GM21381 (cell line): ENCODE measurements at regions not wholly inside any gene's neighbourhood (a gene's known extent, or its start where the extent isn't known, plus 50 kb on each side); places are given as distances from the start of the nearest gene placed in this dataset.
"Not testable (repeated sequence)": the region's sequence is repeated elsewhere in the genome, so short reads cannot be mapped to it uniquely, and the experiment has no call there.

Experiments
- ATAC-seq: cut with Tn5 transposase; IDR thresholded peaks from one replicate; pipeline ENCODE4 v1.9.1; 2021; ENCODE audit warnings: mild to moderate bottlenecking, moderate library complexity; ENCODE audit not compliant: unreplicated experiment

DNA sequence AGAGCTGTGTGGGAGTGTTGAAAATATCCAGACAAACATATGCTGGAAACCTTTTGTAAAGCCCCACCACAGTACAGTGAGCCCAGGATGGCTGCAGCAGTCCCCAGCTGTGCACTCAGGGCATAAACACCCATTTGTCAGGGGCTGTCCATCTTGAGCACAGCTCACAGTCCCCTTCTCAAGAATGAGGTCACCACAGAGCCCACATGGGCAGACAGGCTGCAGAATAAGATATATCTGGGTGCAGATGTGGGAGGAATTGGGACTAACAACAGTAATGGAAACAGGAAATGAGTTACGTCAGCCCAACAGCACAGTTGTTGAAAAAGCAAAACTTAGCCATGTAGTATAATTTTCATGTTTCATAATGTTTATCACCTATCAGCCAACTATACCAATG, 219.6 kb downstream of the ETAA1 start:
- peak; percentile 66 for ATAC-seq

DNA sequence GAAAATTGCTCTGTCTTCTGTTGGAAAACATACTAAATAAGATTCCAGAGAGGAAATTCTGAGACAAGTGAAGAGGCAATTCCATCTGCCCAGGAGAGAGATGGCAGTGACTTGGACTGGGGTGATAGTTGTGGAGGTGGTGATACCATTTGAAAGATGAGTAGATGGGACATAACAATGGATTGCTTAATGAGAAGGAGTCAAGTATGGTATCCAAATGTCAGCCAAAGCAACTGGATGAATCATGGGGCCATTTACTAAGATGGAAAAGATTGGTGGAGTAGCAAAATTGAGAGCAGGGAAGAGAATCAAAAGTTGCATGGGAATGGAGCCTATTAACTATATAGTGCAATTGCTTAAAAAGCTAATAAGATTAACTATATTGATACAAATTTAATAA, 222.1 kb downstream of the ETAA1 start:
- no peak for ATAC-seq

DNA sequence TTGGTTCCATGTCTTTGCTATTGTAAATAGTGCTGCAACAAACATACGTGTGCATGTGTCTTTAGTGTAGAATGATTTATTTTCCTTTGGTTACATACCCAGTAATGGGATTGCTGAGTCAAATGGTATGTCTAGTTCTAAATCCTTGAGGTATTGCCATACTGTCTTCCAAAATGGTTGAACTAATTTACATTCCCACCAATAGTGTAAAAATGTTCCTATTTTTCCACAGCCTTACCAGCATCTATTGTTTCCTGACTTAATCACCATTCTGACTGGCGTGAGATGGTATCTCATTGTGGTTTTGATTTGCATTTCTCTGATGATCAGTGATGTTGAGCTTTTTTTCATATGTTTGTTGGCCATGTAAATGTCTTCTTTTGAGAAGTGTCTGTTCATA, 226.6 kb downstream of the ETAA1 start:
- ATAC-seq, result not testable (repeated sequence)

GRCh38 chr2:67625178-67625577, 228.0 kb downstream of the ETAA1 start:
- ATAC-seq, result no peak

GRCh38 chr2:67625690-67626475, 228.8 kb downstream of the ETAA1 start:
- ATAC-seq, result no peak

- no peak for ATAC-seq
Observed at GRCh38 chr2:67626656-67627055, 229.5 kb downstream of the ETAA1 start.

DNA sequence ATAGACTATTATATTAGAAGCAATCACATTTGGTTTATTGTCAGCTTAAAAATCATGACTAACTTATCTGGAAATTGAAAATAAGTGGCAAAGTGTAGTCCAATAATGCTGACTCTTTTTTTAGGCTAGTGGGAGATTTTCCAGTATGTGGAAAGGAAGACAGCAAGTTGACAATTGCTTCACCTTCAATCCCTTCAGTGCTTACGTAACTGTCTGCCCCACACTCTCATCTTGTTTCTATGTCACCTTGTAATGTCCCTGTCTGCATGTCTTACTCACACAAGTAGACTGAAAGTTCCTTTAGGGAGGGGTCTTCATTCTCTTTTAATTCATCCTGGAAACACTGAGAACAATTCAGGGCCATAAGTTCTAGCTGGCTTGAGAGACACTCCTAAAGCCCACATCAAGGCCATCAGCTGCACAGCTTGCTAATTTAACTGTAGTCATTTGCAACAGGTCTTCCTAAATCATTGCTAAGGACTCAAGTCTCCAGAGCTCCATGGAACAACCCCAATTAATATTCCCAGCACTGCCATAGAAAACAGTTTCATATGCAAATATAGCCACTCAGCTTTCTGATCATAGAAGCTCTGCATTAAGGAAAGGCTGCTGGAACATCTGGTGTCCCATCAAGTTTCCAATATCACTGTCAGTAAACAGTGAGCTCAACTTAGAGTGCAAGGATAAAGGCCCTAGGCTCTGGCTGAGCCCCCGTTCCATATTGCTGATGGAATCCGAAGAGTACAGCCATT, 230.5 kb downstream of the ETAA1 start:
- no peak for ATAC-seq

- no peak for ATAC-seq
Observed at GRCh38 chr2:67628892-67629291, 231.8 kb downstream of the ETAA1 start.

DNA sequence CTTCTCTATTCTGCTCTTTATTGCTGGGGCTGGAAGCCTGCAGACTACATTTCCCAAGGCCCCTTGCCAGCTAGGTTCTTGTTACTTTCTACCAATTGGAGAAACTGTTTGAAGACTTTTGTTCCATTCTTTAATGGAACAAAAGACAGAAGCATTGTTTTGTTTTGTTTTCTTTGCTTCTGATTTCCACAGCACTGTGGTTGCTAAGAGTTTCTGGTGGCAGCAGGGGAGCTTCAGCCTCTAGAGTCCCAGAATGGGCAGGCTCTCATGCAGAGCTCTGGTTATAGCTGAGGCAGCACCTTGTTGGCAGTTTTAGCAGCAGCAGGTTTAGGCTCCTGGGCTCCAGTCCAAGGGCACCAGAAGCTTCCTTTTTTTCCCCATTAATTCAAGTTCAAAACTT, 234.3 kb downstream of the ETAA1 start:
- ATAC-seq, result no peak

DNA sequence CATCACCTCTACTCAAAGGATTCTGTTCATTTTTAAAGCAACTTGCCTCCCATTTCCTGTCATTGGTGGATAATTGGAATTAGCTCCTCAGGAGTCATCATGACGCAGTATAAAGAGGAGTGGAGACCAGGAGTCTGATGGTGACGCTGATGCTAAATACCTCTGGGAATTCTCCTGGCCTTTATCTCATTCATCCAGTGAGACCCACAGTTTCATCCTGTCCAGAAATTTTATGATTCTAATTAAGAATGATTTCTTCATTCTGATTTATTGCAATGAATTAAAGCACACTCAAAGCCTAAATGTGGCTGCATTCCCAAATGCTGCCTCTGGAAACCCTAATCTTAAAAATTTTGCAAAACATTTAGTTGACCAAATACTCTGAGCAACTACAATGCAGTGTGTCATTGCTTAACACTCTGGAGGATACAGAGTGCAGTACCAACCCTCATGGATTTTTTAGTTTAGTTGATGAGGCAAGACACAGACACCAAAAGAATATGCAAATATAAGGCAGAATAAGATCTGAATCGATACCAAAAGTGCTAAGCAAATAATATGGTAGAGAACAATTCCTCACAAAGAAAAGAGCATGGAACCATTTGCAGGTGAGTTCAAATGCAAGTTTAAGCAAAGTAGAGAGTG, 236.2 kb downstream of the ETAA1 start:
- no peak for ATAC-seq

DNA sequence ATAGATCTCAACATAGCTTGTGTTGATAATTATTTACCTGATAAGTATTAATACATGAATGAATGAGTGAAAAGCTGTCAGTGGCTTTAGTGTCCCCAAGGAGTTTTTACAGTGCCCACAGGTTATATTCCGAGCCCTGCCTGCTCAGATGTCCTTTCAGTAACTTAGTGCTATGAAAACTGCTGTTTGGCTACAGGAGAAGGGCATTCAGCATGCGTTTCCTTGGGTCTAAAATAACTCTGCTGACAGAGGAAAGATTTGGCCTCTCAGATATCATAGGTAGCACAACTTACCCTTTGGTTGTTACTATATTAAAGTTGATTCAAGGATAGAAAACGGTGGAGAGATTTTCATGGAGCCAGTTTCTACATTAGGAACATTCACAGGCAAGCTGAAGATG, 241.0 kb downstream of the ETAA1 start:
- ATAC-seq, result no peak

- no peak for ATAC-seq
Observed at GRCh38 chr2:67641312-67642045, 244.3 kb downstream of the ETAA1 start.

GRCh38 chr2:67642046-67642382, 244.9 kb downstream of the ETAA1 start:
- ATAC-seq, result no peak

DNA sequence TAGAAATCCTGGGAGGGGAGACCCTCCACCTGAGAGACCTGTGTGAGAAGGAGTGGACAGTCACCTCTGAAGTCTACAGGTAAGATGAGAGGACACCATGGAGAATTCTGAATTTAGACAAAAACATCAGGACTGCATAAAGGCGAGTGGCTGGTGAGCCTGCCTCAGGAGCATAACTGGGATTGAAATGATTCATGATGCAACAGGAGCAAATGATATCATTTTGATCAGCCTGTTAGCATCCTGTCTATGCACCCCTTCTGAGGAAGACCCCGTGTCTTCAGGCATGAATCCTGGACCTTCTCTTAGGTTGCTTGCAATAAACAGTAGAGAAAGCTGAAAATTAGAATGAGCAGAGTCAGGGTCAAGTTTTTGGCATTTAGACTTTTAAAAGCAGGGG, 245.8 kb downstream of the ETAA1 start:
- no peak for ATAC-seq

- no peak for ATAC-seq
Observed at GRCh38 chr2:67645280-67646138, 248.4 kb downstream of the ETAA1 start.

GRCh38 chr2:67646714-67647333, 249.7 kb downstream of the ETAA1 start:
- ATAC-seq, result no peak

DNA sequence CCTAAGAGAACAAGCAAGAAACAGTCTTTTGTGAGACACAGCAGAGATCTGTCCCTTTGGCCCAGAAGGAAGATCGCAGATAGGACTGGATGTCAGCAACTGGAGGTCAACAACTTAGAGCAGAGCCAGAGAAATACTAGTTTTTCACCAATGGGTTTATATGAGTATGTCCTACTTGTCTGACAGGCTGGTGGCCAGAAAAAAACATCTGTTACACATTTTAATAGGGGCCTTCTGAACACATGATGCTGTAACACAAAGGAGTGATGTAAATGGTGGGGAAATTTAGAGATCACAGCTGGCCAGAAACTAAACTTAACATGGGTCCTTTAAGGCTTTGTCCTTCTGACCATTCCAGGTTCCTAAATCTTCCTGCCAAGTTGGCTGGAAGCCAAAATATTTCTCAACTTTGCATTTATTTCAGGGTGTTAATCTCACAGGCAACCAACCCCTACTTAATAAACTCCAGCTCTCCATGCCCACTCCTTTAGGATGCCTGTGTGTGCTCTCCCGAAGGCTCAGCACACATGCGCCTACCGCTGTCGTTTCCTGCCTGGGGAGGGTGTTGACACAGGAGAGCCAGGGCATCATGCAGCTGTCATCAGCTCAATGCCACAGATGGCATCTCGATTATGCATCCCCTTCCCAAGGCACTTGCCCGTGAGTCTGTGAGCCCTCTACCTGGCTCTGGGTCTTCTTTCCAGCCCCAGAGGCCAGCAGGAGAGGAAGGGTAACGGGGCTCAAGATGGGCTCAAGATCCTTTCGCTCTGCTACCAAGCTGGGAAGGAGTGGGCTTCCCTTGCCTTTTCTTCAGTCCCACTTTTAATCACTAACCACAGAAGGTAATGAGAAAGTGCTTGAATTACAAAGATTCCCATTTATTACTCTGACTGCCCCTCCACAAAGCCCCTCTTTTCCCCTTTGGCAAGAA, 252.5 kb downstream of the ETAA1 start:
- no peak for ATAC-seq

DNA sequence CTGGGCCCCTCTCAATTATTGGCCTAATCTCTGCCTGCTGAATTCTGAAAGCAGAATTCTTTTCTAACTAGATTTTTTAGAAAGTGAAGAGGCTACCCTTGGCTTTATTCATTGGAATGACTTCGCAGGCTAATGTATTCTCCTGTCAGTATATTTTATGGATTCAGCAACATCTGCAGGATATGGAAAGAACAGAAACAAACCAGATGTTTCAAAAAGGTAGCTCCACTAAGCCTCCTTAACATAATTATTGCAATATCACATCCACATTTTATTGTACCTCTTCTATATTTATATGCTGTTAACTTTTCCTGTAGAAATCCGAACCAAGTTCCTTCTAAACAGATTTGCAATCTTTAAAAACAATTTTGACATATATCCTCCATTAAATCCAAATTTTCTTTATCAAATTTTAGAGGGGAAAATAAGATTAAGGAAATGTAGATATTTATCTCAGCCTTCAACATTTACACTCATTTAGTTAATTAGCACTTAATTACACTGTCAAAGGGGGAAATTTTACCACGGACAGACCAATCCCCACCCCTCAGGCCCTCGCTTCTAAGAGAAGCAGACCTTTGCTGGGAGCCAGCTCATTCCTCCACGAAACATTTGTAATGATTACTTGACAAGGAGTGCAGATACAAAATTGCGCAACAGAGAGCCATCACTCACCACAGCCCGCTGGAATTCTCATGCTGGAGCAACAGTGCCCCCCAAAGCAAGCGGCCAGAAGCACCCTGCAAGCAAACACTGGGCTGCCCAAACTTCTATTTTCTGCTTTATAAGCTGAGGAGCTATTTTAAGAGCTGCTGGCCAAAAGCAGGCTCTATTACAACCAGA, 253.4 kb downstream of the ETAA1 start:
- ATAC-seq, result no peak
